HFFc6 (cell line): ENCODE measurements at regions not wholly inside any gene's neighbourhood (a gene's known extent, or its start where the extent isn't known, plus 50 kb on each side); places are given as distances from the start of the nearest gene placed in this dataset.

Experiments
- DNase-seq: peaks from one replicate; pipeline ENCODE4 v3.0.0-alpha.2; 2018
- H3K27ac Mint-ChIP-seq: 2 replicates; pipeline ENCODE4 v1.8.0; 2020; ENCODE audit warnings: mild to moderate bottlenecking, mixed read lengths
- H3K27me3 Mint-ChIP-seq: 2 replicates; pipeline ENCODE4 v1.8.0; 2021; ENCODE audit warnings: mild to moderate bottlenecking, moderate library complexity, mixed read lengths; ENCODE audit not compliant: insufficient read depth
- H3K36me3 Mint-ChIP-seq: 2 replicates; pipeline ENCODE4 v1.8.0; 2021; ENCODE audit warnings: low read depth, mixed read lengths
- H3K4me1 Mint-ChIP-seq: 2 replicates; pipeline ENCODE4 v1.8.0; 2020; ENCODE audit warnings: low read depth, mixed read lengths
- H3K4me3 Mint-ChIP-seq: 2 replicates; pipeline ENCODE4 v1.8.0; 2020; ENCODE audit warnings: mild to moderate bottlenecking, moderate library complexity, mixed read lengths
- H3K9me3 Mint-ChIP-seq: 2 replicates; pipeline ENCODE4 v1.8.0; 2020; ENCODE audit warnings: mild to moderate bottlenecking, mixed read lengths
- CTCF ChIP-seq: fragments of 200-600 bp; sonication (generic); IDR thresholded peaks from 2 replicates; pipeline ENCODE4 v1.5.0; 2021; ENCODE audit warnings: antibody characterized with exemption, mild to moderate bottlenecking

- Mint-ChIP-seq H3K27ac (no peak overlapping the region), H3K27me3 (no peaks in the 10 kb centered on the region), H3K4me3 (no peak overlapping the region), H3K9me3 (no peaks in the 10 kb centered on the region; the same call in 1 of the 2 replicates), H3K36me3 (no peaks in the 10 kb centered on the region), H3K4me1 (no peaks in the 10 kb centered on the region)
- no peak for TF ChIP-seq CTCF
- no peak for DNase-seq
Observed at GRCh38 chr4:82219346-82219745, 154.4 kb downstream of the HNRNPD start.

DNA sequence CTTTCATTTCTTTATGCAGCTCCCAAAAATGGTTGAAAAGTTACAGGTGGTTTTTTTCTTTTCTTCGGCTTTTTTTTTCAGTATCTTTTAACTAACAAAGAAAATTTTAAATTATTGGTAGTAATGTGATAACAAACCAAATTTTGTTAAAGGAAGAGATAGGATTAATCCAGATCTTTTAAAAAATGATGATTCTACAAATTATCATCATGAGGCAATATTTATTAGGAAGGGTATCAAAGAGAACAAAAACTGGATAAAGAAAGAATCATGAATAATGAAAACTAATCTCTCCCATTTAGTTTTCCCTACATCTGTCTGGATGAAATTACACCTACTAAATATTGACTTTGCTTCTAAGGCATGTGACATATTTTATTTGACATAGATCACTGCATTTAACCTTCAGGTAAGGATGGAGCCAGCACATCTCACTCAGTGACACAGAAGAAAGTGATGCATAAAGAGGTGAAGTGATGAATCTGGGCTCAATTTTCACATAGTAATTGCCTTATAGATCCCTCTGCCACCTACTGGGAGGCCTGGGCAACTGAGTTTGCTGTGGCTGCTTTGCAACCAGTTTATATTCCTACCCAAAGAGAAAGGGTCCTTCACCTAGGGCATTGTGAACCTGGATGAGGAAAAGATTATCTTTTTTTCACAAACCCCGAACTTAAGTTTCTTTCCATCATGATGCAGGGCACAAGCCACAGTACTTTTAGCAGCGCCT is 155.6 kb downstream of the HNRNPD start:
- peak; percentile 23; the same call in 1 of the 2 replicates for TF ChIP-seq CTCF
- H3K4me1 Mint-ChIP-seq = no peaks in the 10 kb centered on the region
- no peak overlapping the region for H3K4me3 Mint-ChIP-seq
- H3K9me3 Mint-ChIP-seq = no peaks in the 10 kb centered on the region; the same call in 1 of the 2 replicates
- H3K27me3 Mint-ChIP-seq = no peaks in the 10 kb centered on the region
- no peaks in the 10 kb centered on the region for H3K36me3 Mint-ChIP-seq
- DNase-seq = no peak
- H3K27ac Mint-ChIP-seq = no peak overlapping the region

DNA sequence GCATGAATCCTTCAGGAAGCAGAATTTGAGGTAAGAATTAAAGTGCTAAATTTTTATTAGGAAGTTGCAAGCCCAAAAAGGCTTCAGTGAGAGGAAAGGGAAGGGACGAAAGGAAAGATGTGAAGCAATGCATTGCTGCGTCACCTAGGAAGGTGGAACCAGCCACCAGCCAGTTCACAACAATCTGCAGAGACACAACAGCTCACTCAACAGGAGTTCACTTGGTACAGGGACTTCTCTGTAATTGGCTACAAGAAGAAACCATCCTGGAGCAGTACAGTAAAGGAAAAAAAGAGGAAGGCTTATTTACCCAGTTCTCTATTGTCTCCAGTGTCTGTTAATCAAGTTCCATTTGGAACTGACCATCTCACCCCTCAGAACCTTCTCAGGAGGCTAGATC is 157.6 kb downstream of the HNRNPD start:
- TF ChIP-seq CTCF = no peak
- Mint-ChIP-seq H3K4me3 (no peak overlapping the region), H3K4me1 (no peaks in the 10 kb centered on the region), H3K36me3 (no peaks in the 10 kb centered on the region), H3K9me3 (no peaks in the 10 kb centered on the region; the same call in 1 of the 2 replicates), H3K27me3 (no peaks in the 10 kb centered on the region), H3K27ac (no peak overlapping the region)
- no peak for DNase-seq

DNA sequence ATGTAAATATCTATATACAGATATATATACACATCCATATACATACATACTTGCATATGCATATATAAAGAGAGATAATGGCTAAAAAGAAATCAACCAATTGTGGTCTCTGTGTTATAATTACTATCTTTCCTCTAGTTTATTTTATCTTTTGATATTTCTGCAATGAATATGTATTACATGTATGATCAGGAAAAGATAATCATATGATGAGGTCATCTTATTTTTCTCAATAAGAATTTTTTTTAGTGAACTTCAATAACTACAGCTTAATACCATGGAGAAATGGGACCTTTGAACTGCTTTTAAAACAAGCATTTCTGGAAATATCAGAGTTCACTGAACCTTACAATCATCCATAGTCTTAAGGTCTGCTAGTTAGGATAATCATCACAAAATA is 158.0 kb downstream of the HNRNPD start:
- H3K27me3 Mint-ChIP-seq = no peaks in the 10 kb centered on the region
- no peak for TF ChIP-seq CTCF
- H3K4me1 Mint-ChIP-seq = no peaks in the 10 kb centered on the region
- H3K36me3 Mint-ChIP-seq = no peaks in the 10 kb centered on the region
- H3K4me3 Mint-ChIP-seq = no peak overlapping the region
- no peak overlapping the region for H3K27ac Mint-ChIP-seq
- no peak for DNase-seq
- H3K9me3 Mint-ChIP-seq = no peaks in the 10 kb centered on the region; the same call in 1 of the 2 replicates

GRCh38 chr4:82215039-82215438 is 158.8 kb downstream of the HNRNPD start:
- Mint-ChIP-seq H3K27ac (no peak overlapping the region), H3K36me3 (no peaks in the 10 kb centered on the region)

More at GRCh38 chr4:82215039-82215438, 158.8 kb downstream of the HNRNPD start:
- H3K4me1 Mint-ChIP-seq = no peaks in the 10 kb centered on the region
- no peaks in the 10 kb centered on the region for H3K27me3 Mint-ChIP-seq
- H3K9me3 Mint-ChIP-seq = no peaks in the 10 kb centered on the region; the same call in 1 of the 2 replicates
- DNase-seq = no peak
- H3K4me3 Mint-ChIP-seq = no peak overlapping the region
- no peak for TF ChIP-seq CTCF
